ENCODE measurements at regions not wholly inside any gene's neighbourhood (a gene's known extent, or its start where the extent isn't known, plus 50 kb on each side); places are given as distances from the start of the nearest gene placed in this dataset.

GRCh38 chr5:2266641-2267240 lies 384.0 kb upstream of the IRX4 start:
- WGBS, 2 donors, result 63 to 69% methylated on average over 9 of the region's 9 CpGs
- no peaks in the 10 kb centered on the region for H3K9me3 ChIP-seq
- TF ChIP-seq EP300 (IDR thresholded peaks at IDR 0.05), result no peak
- TF ChIP-seq POLR2A (IDR thresholded peaks at IDR 0.05), result no peak
- no peak for TF ChIP-seq CTCF (IDR thresholded peaks at IDR 0.05)
- H3K36me3 ChIP-seq, result no peaks in the 10 kb centered on the region
- DNase-seq (ENCODE audit: low spot score in 2 of 2), result no peak
- no peaks in the 10 kb centered on the region for H3K4me1 ChIP-seq
- no peak overlapping the region for H3K27ac ChIP-seq
- H3K27me3 ChIP-seq, result no peaks in the 10 kb centered on the region
- H3K4me3 ChIP-seq, result no peak overlapping the region

DNA sequence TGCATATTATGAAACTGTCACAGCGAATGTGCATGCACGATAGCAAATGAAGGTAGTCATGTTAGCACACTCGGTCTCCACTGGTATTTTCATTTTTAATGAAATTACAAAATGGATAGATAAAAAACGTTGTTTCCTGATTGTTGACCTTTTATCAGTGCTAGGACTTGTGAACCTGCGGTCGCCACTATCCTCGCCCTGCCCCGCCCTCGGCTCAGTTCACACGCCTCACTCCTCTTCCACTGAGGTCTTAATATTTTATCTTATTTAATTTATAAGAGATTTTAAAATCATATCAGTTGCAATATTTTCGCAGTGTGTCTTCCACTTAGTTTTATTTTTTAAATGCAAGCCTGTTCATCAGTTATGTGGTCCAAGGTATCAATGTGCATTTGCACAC lies 382.6 kb upstream of the IRX4 start:
- DNase-seq (ENCODE audit: low spot score in 2 of 2), result no peak
- no peaks in the 10 kb centered on the region for H3K9me3 ChIP-seq
- no peak for TF ChIP-seq POLR2A (IDR thresholded peaks at IDR 0.05)
- no peak for TF ChIP-seq EP300 (IDR thresholded peaks at IDR 0.05)
- TF ChIP-seq CTCF (IDR thresholded peaks at IDR 0.05), result no peak
- 91 to 92% methylated on average over 11 of the region's 11 CpGs for WGBS, 2 donors
- H3K27me3 ChIP-seq, result no peaks in the 10 kb centered on the region
- no peaks in the 10 kb centered on the region for H3K36me3 ChIP-seq
- no peaks in the 10 kb centered on the region for H3K4me1 ChIP-seq
- no peak overlapping the region for H3K27ac ChIP-seq
- no peak overlapping the region for H3K4me3 ChIP-seq

DNA sequence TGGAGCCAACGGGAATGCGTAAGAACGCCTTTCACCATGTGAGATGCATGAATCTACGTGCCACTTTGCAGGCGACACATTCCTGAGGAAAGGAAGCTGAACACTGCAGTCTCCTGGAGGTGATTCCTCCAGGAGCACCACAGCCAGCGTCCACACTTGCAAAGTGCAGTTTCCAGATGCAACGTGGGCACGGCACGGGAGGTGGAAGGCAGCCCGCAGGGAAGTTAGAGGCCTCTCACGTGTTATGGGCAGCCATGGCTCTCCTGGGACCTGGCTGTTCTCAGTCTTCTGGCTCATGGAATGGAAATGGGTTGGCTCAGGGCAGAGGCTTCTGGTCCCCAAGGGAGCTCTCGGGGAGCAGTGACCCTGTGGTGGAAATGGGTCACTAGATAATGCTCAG lies 381.0 kb upstream of the IRX4 start:
- Histone ChIP-seq H3K27ac (no peak overlapping the region), H3K9me3 (no peaks in the 10 kb centered on the region), H3K4me1 (no peaks in the 10 kb centered on the region), H3K36me3 (no peaks in the 10 kb centered on the region), H3K27me3 (no peaks in the 10 kb centered on the region), H3K4me3 (no peak overlapping the region)
- no peak for DNase-seq (ENCODE audit: low spot score in 2 of 2)
- 83 to 85% methylated on average over 12 of the region's 12 CpGs for WGBS, 2 donors
- TF ChIP-seq CTCF (IDR thresholded peaks at IDR 0.05) (no peak), EP300 (IDR thresholded peaks at IDR 0.05) (no peak), POLR2A (IDR thresholded peaks at IDR 0.05) (no peak)

- Histone ChIP-seq H3K27me3 (no peaks in the 10 kb centered on the region), H3K36me3 (no peaks in the 10 kb centered on the region), H3K4me1 (no peaks in the 10 kb centered on the region), H3K9me3 (no peaks in the 10 kb centered on the region), H3K4me3 (no peak overlapping the region), H3K27ac (no peak overlapping the region)
- TF ChIP-seq POLR2A (IDR thresholded peaks at IDR 0.05) (no peak), EP300 (IDR thresholded peaks at IDR 0.05) (no peak), CTCF (IDR thresholded peaks at IDR 0.05) (no peak)
- DNase-seq (ENCODE audit: low spot score in 2 of 2), result no peak
- 72 to 84% methylated on average over 9 of the region's 9 CpGs for WGBS, 2 donors
Observed at GRCh38 chr5:2262620-2263019, 379.9 kb upstream of the IRX4 start.

DNA sequence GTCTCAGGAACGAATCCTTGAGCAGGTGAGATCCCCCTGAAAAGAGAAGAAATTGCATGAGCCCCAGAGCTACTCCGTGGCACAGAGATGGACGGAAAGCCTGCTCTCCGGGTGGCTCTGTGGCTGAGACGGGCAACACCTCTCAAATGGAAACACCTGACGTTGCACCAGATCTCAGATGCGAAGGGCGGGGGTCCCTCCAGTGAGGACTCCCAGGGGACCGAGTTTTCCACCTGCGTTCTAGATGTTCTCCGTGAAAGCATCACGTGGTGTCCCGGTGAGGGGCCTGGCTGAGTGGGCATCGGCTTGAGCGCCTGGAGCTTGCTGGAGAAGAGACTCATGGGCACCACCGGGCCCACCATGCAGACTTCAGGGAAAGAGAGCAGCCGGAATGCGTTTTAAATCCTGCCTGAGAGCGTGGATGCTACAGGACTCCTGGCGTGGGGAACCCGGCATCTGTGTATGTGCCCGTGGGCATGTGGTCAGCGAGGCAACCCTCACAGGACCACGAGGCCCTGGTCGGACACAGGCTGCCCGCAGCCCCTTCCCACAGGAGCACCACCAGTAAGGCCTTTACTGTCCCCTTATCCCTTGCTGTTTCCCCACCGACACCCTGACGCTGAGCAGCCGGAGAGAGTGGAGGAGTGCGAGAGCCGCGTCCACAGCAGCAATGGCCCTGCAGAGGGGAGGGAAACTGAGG lies 378.4 kb upstream of the IRX4 start:
- 90 to 93% methylated on average over 28 to 30 of the region's 32 CpGs for WGBS, 2 donors
- Histone ChIP-seq H3K36me3 (no peaks in the 10 kb centered on the region), H3K4me1 (no peaks in the 10 kb centered on the region)

More for the DNA sequence above, 378.4 kb upstream of the IRX4 start:
- H3K4me3 ChIP-seq, result no peak overlapping the region
- no peak for DNase-seq (ENCODE audit: low spot score in 2 of 2)
- no peaks in the 10 kb centered on the region for H3K27me3 ChIP-seq
- TF ChIP-seq EP300 (IDR thresholded peaks at IDR 0.05), result no peak
- no peak for TF ChIP-seq CTCF (IDR thresholded peaks at IDR 0.05)
- no peak for TF ChIP-seq POLR2A (IDR thresholded peaks at IDR 0.05)
- no peaks in the 10 kb centered on the region for H3K9me3 ChIP-seq
- no peak overlapping the region for H3K27ac ChIP-seq
